IPS-NIHi7 (cell line): ENCODE measurements at regions not wholly inside any gene's neighbourhood (a gene's known extent, or its start where the extent isn't known, plus 50 kb on each side); places are given as distances from the start of the nearest gene placed in this dataset.
A peak's percentile ranks its signal among the peaks of the same experiment; 100 is the strongest.

Experiments used
- DNase-seq: peaks from one replicate; pipeline ENCODE4 v3.0.0; 2012; ENCODE audit warnings: mixed read lengths; ENCODE audit errors: extremely low spot score

DNA sequence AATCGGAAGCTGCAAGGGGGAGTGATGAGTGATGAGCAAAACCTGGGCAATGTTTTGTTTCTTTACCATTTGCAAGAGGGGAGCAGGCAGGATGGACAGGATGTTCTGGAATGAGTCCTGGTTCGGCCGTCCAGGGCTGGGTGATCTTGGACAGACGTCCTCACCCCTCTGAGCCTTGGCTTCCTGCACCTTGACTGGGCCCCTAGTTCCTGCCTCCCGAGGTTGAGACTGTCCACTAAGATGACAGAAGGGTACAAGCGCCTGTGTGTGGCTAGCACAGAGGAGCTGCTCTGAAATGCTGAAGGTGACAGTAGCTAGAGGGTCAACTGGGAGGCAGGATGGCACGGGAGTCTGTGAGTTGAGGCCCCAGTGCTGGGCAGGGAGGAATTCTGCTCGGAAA is 306.2 kb downstream of the MN1 start:
- no peak for DNase-seq

DNA sequence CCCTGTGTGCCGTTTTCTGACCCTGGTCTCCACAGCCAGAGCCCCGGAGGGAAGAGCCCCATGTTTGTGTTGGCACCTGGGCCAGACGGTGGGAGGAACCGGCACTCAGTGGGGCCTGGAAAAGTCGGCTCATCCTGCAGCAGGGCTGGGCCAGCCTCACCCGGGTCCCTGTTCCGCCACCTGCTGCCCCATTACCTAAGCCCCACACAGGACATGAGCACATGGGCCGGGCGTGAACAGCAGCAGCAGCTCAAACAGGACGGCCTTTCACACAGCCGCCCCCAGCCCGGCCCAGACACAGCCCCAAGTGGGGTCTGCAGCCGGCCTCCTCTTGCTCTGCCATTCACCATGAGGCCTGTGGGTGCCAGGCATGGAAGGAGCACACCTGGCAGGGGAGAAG is 302.4 kb downstream of the MN1 start:
- no peak for DNase-seq

DNA sequence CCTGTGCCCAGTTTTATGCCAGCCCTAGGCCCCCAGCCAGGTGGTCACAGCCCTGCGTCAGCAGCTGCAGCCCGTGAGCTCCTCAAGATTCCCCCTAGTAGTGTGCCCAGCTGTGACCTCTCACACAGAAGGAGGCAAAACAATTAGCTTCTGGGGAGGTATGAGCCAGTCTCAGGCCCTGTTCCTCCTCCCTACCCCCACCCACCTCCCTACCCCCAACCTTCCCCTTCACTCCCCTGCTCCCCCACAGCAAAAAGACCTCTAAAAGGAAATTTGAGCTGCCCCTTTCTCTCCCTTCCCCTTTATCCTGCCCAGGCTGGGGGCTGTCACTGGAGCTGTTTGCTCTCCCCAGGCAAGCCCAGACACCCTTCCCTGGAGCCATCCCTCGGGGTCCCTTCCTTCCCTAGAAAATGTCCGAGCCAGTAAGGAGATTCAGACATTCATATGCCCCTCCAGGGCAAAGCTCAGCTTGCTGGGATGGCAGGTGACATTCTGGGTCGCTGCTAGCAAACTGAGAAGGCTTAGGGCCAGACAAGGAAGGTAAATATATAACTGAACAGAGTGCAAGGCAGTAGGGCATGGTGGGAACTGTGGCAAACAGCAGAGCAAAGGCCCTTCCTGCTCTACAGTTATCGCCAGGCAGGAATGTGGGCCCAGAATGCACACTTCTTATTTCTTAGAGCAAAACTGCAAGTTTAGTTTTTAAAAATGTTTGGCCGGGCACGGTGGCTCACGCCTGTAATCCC is 300.2 kb downstream of the MN1 start:
- DNase-seq, result peak; percentile 41

DNA sequence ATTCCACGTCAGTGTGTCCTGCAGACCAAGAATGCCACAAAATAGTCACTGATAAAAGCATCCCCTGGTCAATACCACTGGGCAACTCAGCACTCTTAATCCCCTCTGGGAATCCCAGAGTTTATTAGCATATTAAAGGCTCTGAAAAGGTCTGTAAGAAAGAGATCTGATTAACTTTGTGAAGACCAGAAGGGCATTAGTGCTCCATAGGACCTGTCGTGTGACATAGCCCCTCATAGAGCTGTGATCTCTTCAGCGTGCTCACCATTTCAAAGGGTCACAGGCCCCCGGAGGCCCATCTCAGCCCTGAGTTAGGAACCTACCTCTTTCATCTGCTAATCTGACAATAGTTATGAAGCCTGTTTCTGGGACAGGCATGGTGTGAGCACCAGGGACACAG is 299.2 kb downstream of the MN1 start:
- DNase-seq, result no peak

DNA sequence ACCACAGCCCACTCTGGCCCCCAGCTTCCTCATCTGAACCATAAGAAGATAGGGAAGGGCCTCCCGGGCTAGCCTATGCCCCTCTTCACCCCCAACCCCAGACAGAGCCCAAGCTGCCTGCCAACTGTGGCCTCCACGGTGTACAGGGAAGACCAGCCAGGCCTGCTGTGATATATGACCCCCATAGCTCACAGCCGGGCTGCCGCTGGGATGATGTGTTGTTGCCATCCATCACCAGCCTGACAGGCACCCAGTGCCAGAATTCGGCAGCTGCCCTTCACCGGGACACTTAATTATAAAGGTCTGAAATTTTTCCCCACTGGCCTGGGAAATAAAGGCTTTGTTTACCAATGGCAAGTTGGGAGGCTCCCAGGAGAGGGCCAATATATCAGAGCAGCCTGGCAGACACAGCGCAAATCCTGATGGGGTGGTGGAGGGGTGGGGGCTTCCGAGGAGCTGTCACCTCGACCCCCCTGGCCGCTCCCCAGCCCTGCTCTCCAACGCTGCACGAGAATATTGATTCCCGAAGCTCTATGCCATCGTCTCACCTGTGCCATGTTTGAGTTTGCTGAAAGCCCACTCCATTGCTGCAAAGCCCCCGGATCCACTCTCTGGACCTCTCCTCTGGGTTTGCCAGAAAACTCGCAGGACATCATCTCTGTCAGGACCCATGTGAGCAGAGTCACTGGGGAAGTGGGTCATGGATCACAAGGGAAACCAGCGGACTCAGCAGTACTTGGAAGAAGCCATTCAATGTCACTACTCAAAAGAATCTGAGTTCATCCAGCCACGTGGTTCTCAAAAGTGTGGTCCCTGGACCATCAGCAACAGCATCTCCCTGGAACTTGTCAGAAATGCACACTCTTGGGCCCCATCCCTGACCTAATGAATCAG is 296.9 kb downstream of the MN1 start:
- no peak for DNase-seq

DNA sequence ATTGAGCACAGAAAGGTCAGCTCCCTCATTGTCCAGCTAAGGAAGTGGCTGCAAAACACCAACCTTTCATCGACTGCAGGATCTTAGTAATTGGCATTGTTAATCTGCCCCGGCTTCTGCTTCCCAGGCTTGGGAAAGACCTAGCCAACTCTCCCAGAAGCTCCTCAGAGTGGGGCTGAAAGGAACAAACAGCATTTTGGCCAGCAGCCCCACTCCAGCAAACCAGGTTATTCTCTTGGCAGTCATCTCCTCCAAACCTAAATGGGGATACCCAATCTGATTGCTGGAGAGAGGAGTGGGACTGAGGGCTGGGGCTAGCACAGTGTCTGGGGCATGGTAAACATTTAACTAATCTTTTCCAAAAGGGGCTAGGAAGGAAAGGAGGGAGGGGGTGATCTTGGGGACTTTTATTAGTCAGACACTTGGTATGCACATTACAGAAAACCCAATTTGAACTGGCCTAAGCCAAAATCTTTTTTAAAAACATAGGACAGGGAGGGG is 294.4 kb downstream of the MN1 start:
- DNase-seq, result no peak

DNA sequence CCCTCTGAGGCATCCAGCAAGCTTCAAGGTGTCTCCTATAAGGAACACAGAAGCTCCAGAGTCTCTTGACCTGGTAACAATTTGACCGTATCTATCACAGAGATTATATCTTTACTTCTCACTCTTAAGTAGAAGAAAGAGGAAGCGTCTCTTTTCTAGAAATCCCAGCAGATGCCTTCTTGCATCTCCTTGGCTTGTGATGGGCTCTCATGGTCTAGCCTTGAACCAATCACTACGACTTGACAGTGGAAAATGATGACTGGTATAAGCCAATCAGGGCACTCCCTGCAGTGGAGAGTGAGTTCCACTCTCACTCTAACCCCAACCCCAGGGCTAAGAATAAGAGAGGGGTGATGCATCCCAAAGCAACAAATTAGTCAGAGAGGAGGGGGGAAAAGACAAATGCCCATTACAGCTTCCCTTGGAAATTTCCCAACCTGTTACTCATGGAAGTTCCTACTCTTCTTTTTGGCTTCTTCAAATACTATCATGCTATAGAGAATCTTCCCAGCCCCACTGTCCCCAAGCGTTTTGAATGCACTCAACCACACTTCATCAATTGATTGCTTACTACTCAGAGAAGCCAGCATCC is 293.5 kb downstream of the MN1 start:
- no peak for DNase-seq

DNA sequence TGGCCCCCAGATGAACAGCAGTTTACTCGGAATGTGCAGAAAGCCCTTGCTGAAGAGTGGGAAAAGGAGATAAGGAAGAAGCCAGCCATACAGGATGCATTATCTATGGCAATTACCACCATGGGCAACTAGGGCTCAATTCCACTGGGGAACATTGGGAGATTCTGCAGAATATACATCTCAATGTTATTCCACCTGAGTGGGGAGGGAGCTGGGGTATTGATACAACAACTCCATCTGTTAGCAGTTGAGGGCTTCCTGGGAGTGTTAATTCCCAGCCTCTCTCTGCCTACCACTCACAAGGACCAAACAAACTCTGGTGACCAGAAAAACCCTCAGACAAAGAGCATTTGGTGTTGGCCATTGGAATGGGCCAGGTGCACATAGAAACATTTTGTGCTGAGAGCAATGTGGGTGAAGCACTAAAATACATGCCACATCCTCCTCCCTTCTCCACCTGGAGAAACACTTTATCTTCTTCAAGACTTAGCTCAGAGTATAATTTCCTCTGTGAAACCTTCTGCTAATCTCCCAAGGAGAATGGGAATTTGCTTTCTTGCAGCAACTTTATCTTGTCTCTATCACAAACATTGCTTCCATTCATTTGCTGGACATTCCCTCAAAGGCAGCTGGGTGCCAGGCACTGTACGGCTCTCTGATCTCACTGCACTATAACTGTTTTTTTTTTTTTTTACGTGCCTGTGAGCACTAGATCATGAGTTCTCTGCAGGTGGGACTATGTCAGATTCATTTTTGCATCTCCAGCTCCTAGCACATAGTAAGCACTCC is 292.2 kb downstream of the MN1 start:
- no peak for DNase-seq

DNA sequence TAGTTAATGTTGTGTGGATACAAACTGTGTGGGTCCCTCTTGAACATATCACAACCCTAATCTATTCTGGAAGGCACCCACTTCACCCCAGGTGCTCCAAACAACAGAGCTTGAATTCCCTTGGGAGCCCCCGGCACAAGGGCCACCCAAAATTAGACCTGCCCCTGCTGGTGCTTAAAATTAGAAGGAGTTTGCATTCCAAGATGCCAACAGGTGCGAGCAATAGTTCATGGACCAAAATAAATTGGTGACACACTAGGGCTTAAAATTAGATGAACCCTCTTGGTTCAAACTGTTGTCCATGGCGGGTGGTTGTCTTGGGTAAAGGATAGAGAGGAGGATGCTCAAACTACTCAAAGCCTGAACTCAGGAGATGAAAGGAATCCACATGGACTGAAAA is 291.5 kb downstream of the MN1 start:
- no peak for DNase-seq

DNA sequence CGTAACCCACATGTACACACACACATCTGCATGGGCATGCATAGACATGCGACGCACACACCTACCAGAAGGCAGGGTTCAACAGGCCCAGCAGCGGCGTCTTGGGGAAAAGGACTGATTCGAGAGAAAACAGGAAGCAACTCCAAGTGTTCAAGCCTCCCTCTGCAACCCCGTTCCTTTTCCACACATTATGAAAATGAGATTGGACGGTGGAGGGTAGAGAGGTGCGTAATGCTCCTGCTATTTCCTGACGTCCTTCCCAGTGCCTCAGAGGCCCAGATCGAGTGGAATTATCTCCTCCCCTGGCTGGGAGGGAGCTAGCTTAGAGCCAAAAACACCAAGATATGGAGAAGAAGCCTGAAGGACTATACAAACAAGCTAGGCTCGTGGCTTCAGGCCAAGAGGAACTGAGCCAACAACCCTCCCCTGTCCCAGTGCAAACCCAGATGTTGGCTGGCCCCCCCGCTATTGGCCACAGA is 289.2 kb downstream of the MN1 start:
- no peak for DNase-seq

DNA sequence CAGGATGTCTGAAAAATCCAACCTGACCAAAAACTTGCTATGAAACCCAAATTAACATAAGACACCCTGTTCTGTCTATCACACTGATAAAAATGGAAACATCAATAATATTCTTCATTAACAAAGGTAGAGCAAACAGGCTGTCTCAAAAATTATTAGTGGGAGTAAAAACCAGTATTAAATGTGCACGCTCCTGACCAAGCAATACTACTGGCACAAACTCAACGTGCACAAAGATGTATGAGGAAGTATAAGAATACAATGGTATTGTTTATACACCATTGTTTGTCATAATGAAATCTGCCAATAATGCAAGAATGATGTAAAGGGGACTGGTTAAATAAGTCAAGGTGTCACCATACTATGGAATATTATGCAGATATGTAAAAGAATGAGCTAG is 288.5 kb downstream of the MN1 start:
- no peak for DNase-seq

DNA sequence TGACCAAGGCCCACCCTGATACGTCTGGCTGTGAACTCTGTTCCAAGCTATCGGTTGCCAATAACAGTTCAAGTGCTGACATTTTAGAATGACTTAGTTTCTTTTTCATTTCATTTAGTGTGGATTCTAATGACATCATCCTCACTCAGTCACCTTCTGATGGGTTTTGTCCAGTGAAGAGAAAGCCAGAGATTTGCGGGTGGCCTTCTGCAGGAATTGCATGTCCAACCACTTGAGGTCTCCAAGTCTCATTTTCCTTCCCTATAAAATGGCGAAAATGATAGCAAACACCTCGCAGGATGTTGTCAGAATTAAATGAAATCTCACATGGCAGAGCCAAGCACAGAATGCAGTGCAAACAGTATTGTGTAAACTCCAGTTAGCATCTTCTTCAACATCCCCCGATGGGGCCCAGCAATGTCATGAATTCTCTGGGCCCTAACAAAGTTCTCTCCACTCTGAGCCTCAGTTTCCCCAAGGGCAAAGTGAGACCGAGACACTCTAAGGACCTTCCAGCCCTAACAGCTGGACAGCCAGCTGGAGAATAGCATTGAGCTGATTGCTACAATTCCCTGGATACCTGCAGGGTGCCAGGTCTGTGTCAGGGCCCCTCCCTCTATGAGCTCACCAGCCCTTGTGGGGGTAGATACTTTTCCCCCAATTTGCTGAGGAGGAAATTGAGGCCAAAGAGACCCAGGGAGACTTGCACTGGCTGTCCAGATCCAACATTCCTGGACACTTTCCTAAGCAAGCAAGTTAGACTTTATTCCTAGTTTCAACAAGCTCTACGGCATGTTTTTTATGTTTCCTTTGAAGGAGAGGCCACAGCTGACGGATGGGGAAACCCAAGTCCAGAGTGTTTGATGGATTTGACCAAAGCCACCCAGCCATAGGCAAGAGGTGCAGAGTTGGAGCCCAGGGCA is 286.7 kb downstream of the MN1 start:
- DNase-seq, result no peak

DNA sequence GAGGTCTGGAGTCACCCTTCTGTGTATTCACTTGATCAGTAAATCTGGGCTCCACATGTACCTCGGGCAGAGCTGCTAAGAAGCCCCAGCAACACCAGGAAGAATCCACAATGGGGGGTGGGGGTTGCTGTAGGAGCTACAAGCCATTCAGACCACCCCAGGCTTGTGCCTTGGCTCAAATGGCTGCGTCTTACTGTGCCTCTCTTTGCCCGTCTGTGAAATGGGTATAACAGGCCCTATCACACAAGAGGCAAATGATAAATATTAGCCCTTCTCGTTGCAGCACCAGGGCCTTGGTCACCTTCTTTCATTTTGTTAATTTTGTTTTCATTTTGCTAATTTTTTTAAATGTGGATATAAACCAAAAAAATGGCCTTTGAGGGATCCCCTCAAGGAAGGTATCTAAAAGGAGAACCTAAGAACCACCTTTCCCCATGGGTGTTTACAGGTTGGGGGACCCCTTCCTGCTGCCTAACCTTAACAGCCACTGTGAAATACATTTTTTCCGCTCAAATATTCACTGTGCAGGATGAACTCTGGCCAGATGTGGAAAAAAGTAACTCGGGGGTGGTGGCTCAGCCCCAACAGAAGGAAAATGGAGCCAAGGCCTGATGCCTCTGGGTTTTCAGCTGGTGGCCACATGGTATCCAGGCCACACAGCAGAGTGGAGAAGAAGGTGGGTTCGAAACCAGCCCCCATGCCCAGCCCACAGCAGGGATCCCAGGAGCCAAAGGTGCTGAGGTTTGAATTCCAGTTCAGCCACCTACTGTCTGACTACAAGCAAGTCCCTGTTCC is 284.0 kb downstream of the MN1 start:
- DNase-seq, result no peak

DNA sequence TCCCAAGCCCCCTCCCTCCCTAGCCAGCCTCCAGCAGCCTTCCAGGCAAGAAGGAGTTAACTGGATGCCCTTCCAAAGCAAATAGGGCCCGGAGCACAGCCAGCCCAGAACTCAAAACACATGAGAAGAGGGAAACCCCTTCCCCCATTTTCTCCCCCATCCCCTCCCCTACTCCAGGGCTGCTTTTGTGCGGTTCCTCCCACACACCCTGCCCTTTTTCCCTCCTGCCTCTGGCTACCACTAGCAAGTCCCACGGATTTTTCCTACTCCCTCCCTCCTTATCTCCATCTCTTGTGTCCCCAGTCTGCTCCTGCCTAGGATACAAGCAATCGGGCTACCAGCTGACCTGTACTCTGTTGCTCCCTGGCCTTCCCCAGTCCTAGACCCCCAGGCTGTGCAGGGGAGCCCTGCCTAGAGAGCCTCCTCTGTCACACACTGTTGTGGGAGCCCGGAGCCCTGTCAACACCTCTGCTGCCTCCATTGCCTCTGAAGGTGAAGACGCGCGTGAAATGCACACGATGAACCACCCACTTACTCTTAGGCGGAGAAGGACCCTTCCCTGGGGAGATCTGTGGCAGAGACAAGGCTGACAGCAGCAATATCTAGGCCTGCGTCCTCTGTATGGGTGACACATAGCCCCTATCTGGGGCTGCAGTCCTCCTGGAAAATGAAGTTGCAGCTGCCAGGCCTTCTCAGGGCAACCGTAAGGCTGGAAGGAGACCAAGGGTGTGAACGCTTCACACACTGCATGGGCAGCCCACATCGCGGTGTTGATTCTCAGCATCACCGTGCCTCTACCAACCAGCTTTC is 282.8 kb downstream of the MN1 start:
- DNase-seq, result no peak

DNA sequence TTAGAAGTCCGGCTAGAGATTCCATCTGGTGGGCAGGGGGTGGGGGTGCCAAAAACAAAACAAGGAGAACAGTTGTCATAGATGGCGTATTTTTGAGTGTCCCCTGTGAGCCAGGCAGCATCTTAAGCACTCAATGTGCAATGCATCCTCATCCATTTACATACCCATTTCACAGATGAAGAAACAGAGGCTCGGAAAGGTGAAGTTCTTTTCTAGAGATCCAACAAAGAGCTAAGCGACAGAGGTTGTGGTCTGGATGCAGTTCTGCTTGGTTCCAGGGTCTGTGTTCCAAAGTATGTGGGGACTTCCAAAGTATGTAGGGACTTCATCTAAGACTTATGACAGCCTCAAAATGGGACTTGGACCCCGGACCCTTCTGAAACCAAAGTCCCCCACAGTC is 277.8 kb downstream of the MN1 start:
- DNase-seq, result no peak

DNA sequence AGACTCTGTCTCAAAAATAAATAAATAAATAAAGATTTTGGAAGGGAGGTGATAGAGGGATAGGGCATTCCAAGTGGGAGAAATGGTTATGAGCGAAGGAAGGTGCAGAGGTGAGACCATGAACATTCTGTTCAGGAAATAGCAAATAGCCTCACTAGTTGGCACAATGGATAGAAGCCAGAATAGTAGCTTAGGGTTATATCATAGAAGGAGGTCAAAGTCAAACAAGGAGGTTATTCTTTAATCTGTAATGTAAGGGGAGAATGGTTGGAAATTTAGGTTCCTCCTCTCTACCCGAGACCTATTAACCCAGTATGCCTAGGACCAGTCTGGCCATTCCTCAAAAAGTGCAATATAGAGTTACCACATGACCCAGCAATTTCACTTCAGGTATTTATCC is 275.8 kb downstream of the MN1 start:
- DNase-seq, result no peak

DNA sequence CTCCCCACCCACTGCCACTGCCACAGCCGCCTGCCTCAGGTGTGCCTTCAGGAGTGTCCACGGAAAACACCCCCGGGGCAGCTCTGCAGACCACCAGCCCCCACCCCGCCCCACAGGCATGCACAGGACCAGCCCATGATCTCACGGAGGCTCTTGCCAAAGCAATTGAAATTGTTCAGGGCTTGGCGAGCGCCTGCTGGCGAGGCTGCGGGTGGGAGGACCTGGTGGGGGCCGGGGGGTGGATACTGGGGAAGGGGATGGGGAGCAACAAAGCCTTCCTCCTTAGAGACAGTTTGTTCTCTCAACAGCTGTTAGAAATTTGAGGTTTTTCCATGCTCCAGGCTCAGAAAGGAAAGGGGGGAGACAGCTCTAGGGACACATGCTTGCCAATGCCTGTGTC is 274.7 kb downstream of the MN1 start:
- no peak for DNase-seq

DNA sequence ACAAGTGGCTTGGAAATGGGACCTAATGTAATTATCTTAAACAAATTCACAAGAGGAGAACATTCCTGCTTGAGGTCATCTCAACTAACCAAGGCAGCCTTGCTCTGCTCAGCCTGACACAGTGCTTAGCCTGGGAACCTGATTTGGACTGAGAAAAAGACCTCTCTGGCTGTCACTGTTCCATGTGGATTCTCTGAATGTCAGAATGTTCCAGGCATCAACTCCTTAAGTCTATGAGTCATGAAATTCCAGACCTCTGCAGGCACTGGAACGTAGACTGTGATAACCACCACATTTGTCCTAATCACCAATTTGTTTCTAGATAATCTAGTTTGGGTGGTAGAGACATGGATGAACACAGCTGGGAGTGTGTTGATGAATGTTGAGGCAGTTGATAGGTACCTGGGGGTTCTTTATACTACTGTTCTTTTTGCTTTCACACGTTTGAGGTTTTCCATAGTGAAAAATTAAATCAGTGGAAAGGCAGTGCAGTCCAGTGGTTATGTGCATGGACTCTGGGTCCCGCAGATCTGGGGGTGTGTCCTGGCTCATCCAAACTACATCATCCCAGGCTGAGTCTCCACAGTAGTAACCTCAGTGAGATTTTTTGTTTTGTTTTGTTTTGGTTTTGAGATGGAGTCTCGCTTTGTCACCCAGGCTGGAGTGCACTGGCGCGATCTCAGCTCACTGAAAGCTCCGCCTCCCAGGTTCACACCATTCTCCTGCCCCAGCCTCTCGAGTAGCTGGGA is 269.6 kb downstream of the MN1 start:
- DNase-seq, result no peak
